Mesendoderm (in vitro differentiated cells): ENCODE measurements at regions not wholly inside any gene's neighbourhood (a gene's known extent, or its start where the extent isn't known, plus 50 kb on each side); places are given as distances from the start of the nearest gene placed in this dataset.

ENCODE experiments used
- DNase-seq: peaks from one replicate; pipeline ENCODE4 v3.0.0; 2013
- H2AK5ac ChIP-seq: 2 replicates; pipeline ENCODE4 v1.6.1; 2013; ENCODE audit warnings: low read length, inconsistent platforms
- H2BK120ac ChIP-seq: 2 replicates; pipeline ENCODE4 v1.6.1; 2013; ENCODE audit warnings: low read depth, mild to moderate bottlenecking, low read length, moderate library complexity, mixed read lengths
- H2BK15ac ChIP-seq: replicated peaks from 2 replicates; pipeline ENCODE4 v1.6.1; 2013; ENCODE audit warnings: low read depth, mild to moderate bottlenecking, moderate library complexity
- H2BK5ac ChIP-seq: 2 replicates; pipeline ENCODE4 v1.6.1; 2013; ENCODE audit warnings: low read length, inconsistent platforms
- H3K18ac ChIP-seq: 2 replicates; pipeline ENCODE4 v1.6.1; 2013; ENCODE audit warnings: mild to moderate bottlenecking, low read length, mixed read lengths
- H3K23ac ChIP-seq: one replicate; pipeline ENCODE4 v1.6.1; 2013; ENCODE audit warnings: low read length
- H3K27ac ChIP-seq: 2 replicates; pipeline ENCODE4 v1.5.1; 2013; ENCODE audit warnings: low read depth, mild to moderate bottlenecking, inconsistent platforms, low read length, moderate library complexity
- H3K27me3 ChIP-seq: 2 replicates; pipeline ENCODE4 v1.6.1; 2013; ENCODE audit warnings: low read length, control low read depth, mild to moderate bottlenecking, inconsistent platforms; ENCODE audit not compliant: insufficient read depth, poor library complexity
- H3K36me3 ChIP-seq: 2 replicates; pipeline ENCODE4 v1.6.1; 2013; ENCODE audit warnings: low read length, inconsistent platforms; ENCODE audit not compliant: control insufficient read depth, insufficient read depth
- H3K4ac ChIP-seq: one replicate; pipeline ENCODE4 v1.6.1; 2013; ENCODE audit warnings: low read depth, mild to moderate bottlenecking, low read length, moderate library complexity
- H3K4me1 ChIP-seq: 2 replicates; pipeline ENCODE4 v1.6.1; 2013; ENCODE audit warnings: low read depth, low read length, inconsistent platforms; ENCODE audit not compliant: control insufficient read depth
- H3K4me2 ChIP-seq: 2 replicates; pipeline ENCODE4 v1.6.1; 2013; ENCODE audit warnings: low read length
- H3K4me3 ChIP-seq: 2 replicates; pipeline ENCODE4 v1.5.1; 2013; ENCODE audit warnings: mild to moderate bottlenecking, low read length
- H3K56ac ChIP-seq: one replicate; pipeline ENCODE4 v1.6.1; 2013; ENCODE audit warnings: low read length
- H3K79me1 ChIP-seq: 2 replicates; pipeline ENCODE4 v1.6.1; 2013; ENCODE audit warnings: low read length, inconsistent platforms
- H3K79me2 ChIP-seq: 2 replicates; pipeline ENCODE4 v1.6.1; 2013; ENCODE audit warnings: mild to moderate bottlenecking, low read length; ENCODE audit not compliant: control insufficient read depth, insufficient read depth
- H3K9ac ChIP-seq: 2 replicates; pipeline ENCODE4 v1.6.1; 2013; ENCODE audit warnings: low read length, inconsistent platforms
- H4K5ac ChIP-seq: one replicate; pipeline ENCODE4 v1.6.1; 2013; ENCODE audit warnings: low read length
- H4K8ac ChIP-seq: one replicate; pipeline ENCODE4 v1.6.1; 2013; ENCODE audit warnings: low read depth, mild to moderate bottlenecking, control low read depth, low read length, moderate library complexity
- WGBS: extraction: QIAGEN DNeasy Blood & Tissue Kit; methylation state at CpG from one replicate; pipeline ENCODE4 v1.1.7; 2013; ENCODE audit warnings: low lambda C conversion rate, missing lambda C conversion rate; ENCODE audit not compliant: insufficient coverage; ENCODE audit errors: extremely low coverage; 5-methylcytosine and 5-hydroxymethylcytosine counted together

DNA sequence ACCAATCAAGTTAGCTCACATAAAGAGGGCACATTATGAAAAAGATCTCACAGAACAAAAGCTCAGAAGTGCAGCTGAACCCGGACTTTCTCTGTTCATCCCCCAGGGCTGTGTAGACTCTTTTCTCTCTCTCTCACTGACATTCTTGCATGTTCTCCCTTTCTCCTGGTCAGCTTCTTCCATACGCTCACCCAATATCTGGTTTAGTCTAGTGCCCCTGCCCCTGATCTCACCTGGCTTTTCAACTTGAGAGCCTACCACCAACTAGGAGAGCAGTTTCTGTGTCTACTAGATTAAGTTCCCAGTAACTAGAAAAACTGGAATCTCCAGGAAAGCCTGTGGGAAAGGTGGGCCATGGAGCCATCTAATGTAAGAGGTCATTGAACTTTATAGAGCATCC lies 126.9 kb upstream of the GRIK3 start:
- Histone ChIP-seq H3K56ac (no peak overlapping the region), H3K36me3 (no peaks in the 10 kb centered on the region), H3K18ac (no peak overlapping the region), H2BK15ac (no peak overlapping the region), H3K79me1 (no peaks in the 10 kb centered on the region), H4K8ac (no peak overlapping the region), H3K9ac (no peak overlapping the region), H3K27ac (no peak overlapping the region), H3K27me3 (no peaks in the 10 kb centered on the region), H3K4me2 (no peak overlapping the region), H3K4me1 (no peaks in the 10 kb centered on the region), H3K79me2 (no peaks in the 10 kb centered on the region), H2AK5ac (no peak overlapping the region), H4K5ac (no peak overlapping the region), H3K4me3 (no peak overlapping the region), H2BK5ac (no peak overlapping the region), H3K4ac (no peak overlapping the region), H2BK120ac (no peak overlapping the region), H3K23ac (no peak overlapping the region)
- no CpG with 5 or more reads among the region's 2 CpGs for WGBS
- DNase-seq: no peak

DNA sequence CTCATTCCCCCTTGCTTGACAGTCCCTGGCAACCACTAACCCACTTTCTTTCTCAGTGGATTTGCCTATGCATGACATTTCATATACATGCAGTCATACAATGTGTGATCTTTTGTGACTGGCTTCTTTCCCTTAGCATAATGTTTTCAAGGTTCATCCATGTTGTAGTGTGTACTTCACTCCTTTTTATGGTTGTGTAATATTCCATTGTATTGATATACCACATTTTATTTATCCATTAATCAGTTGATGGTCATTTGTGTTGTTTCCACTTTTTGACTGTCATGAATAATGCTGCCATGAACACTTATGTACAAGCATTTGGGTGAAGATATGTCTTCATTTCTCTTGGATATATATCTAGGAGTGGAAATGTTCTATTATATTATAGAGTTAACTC lies 127.7 kb upstream of the GRIK3 start:
- no peak overlapping the region for H2BK120ac ChIP-seq
- H3K27ac ChIP-seq: no peak overlapping the region
- no peak overlapping the region for H3K4me3 ChIP-seq
- H2AK5ac ChIP-seq: no peak overlapping the region
- H3K4me2 ChIP-seq: no peak overlapping the region
- H4K8ac ChIP-seq: no peak overlapping the region
- no peaks in the 10 kb centered on the region for H3K79me2 ChIP-seq
- no peak overlapping the region for H3K4ac ChIP-seq
- H3K4me1 ChIP-seq: no peaks in the 10 kb centered on the region
- no peak overlapping the region for H3K18ac ChIP-seq
- no peaks in the 10 kb centered on the region for H3K36me3 ChIP-seq
- H3K79me1 ChIP-seq: no peaks in the 10 kb centered on the region
- H3K27me3 ChIP-seq: no peaks in the 10 kb centered on the region
- no peak overlapping the region for H3K56ac ChIP-seq
- no peak overlapping the region for H2BK5ac ChIP-seq
- DNase-seq: no peak
- no peak overlapping the region for H4K5ac ChIP-seq
- H3K9ac ChIP-seq: no peak overlapping the region
- no peak overlapping the region for H2BK15ac ChIP-seq
- H3K23ac ChIP-seq: no peak overlapping the region

- WGBS: no CpG with 5 or more reads among the region's 2 CpGs
- Histone ChIP-seq H2AK5ac (no peak overlapping the region), H3K18ac (no peak overlapping the region), H3K27ac (no peak overlapping the region), H3K9ac (no peak overlapping the region), H2BK15ac (no peak overlapping the region), H3K4me3 (no peak overlapping the region), H4K5ac (no peak overlapping the region), H2BK120ac (no peak overlapping the region), H3K4me1 (no peaks in the 10 kb centered on the region), H3K23ac (no peak overlapping the region), H3K79me2 (no peaks in the 10 kb centered on the region), H3K27me3 (no peaks in the 10 kb centered on the region), H2BK5ac (no peak overlapping the region), H3K56ac (no peak overlapping the region), H3K4ac (no peak overlapping the region), H3K4me2 (no peak overlapping the region), H3K79me1 (no peaks in the 10 kb centered on the region), H4K8ac (no peak overlapping the region), H3K36me3 (no peaks in the 10 kb centered on the region)
- DNase-seq: no peak
These were observed 131.7 kb upstream of the GRIK3 start for GRCh38 chr1:37166005-37166404.

DNA sequence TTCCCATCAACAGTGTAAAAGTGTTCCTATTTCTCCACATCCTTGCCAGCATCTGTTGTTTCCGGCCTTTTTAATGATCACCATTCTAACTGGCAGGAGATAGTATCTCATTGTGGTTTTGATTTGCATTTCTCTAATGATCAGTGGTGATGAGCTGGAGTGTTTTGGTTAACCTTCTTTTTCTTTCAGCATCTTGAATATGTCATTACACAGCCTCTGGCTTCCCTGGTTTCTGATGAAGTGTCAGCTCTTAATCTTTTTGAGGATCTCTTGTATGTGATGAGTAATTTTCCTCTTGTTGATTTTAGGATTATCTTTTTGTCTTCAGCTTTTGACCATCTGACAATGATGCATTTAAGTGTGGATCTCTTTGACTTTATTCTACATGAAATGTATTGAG lies 133.2 kb upstream of the GRIK3 start:
- H2AK5ac ChIP-seq: no peak overlapping the region
- H3K4me3 ChIP-seq: no peak overlapping the region
- H3K79me1 ChIP-seq: no peaks in the 10 kb centered on the region
- H3K36me3 ChIP-seq: no peaks in the 10 kb centered on the region
- no peak overlapping the region for H3K9ac ChIP-seq
- H2BK120ac ChIP-seq: no peak overlapping the region
- H3K4me2 ChIP-seq: no peak overlapping the region
- DNase-seq: no peak
- no peak overlapping the region for H2BK5ac ChIP-seq
- no peak overlapping the region for H3K27ac ChIP-seq
- H3K4ac ChIP-seq: no peak overlapping the region
- H3K4me1 ChIP-seq: no peaks in the 10 kb centered on the region
- WGBS: no CpG with 5 or more reads among the region's 1 CpG
- no peak overlapping the region for H4K8ac ChIP-seq
- H3K56ac ChIP-seq: no peak overlapping the region
- no peak overlapping the region for H4K5ac ChIP-seq
- no peaks in the 10 kb centered on the region for H3K79me2 ChIP-seq
- H3K18ac ChIP-seq: no peak overlapping the region
- no peak overlapping the region for H3K23ac ChIP-seq
- H3K27me3 ChIP-seq: no peaks in the 10 kb centered on the region
- H2BK15ac ChIP-seq: no peak overlapping the region

- WGBS: no CpG with 5 or more reads among the region's 2 CpGs
- H2BK5ac ChIP-seq: no peak overlapping the region
- H4K5ac ChIP-seq: no peak overlapping the region
- peaks cover under 1% of the 10 kb centered on the region for H3K4me1 ChIP-seq
- no peak overlapping the region for H2AK5ac ChIP-seq
- no peaks in the 10 kb centered on the region for H3K79me2 ChIP-seq
- no peaks in the 10 kb centered on the region for H3K36me3 ChIP-seq
- H3K18ac ChIP-seq: no peak overlapping the region
- no peak overlapping the region for H3K23ac ChIP-seq
- no peaks in the 10 kb centered on the region for H3K79me1 ChIP-seq
- no peak overlapping the region for H3K4me3 ChIP-seq
- no peak overlapping the region for H3K9ac ChIP-seq
- H2BK15ac ChIP-seq: no peak overlapping the region
- H3K4me2 ChIP-seq: no peak overlapping the region
- no peak overlapping the region for H3K27ac ChIP-seq
- no peak overlapping the region for H3K56ac ChIP-seq
- no peak for DNase-seq
- no peak overlapping the region for H4K8ac ChIP-seq
- no peak overlapping the region for H3K4ac ChIP-seq
- no peak overlapping the region for H2BK120ac ChIP-seq
- no peaks in the 10 kb centered on the region for H3K27me3 ChIP-seq
These were observed 134.9 kb upstream of the GRIK3 start for GRCh38 chr1:37169241-37169640.

DNA sequence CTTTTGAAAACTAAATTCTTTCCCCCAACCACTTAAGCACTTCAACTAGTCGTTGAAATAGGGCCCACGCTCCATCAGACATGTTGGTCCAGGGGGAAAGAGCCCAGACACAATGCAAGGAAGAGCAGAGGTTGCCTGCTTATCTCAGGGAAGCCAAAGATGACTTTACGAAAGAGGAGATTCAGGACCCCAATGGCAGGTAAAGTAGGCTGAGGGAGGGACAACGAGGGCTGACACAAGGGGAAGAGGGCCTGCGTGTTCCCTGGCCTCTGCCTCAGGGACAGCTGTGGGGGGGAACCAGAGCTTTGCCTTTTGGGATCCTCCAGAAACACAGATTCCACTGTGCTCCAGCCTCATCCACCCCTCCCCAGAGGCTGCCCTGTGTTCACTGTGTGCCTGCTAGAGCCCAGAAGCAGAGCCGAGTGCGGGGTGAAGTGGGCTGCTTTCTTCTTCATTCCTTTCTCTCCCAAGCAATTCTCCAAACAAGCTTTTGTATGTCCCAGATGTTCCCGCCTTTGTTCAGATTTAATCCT lies 135.5 kb upstream of the GRIK3 start:
- no peak overlapping the region for H3K4ac ChIP-seq
- H4K5ac ChIP-seq: no peak overlapping the region
- H3K79me2 ChIP-seq: no peaks in the 10 kb centered on the region
- H2BK15ac ChIP-seq: no peak overlapping the region
- no peak overlapping the region for H2AK5ac ChIP-seq
- DNase-seq: no peak
- H3K36me3 ChIP-seq: no peaks in the 10 kb centered on the region
- H4K8ac ChIP-seq: no peak overlapping the region
- H3K9ac ChIP-seq: no peak overlapping the region
- H3K4me1 ChIP-seq: peaks cover 1% of the 10 kb centered on the region
- no peaks in the 10 kb centered on the region for H3K79me1 ChIP-seq
- no peak overlapping the region for H3K4me3 ChIP-seq
- H2BK5ac ChIP-seq: no peak overlapping the region
- no peak overlapping the region for H3K27ac ChIP-seq
- no peak overlapping the region for H3K18ac ChIP-seq
- no peak overlapping the region for H2BK120ac ChIP-seq
- WGBS: no CpG with 5 or more reads among the region's 8 CpGs
- H3K23ac ChIP-seq: no peak overlapping the region
- no peaks in the 10 kb centered on the region for H3K27me3 ChIP-seq
- H3K56ac ChIP-seq: no peak overlapping the region
- H3K4me2 ChIP-seq: no peak overlapping the region
